Endothelial cell of umbilical vein (primary cell): ENCODE measurements at regions not wholly inside any gene's neighbourhood (a gene's known extent, or its start where the extent isn't known, plus 50 kb on each side); places are given as distances from the start of the nearest gene placed in this dataset.

Experiments
- BruUV-seq: library from RNA; stranded (reverse); fragments of 400-500 nt; replicated peaks from 2 replicates; lab custom pipeline; 2021; lab: Mats Ljungman, UMichigan
- CTCF ChIA-PET: fragments of 300-600, 350-600 bp; sonication (Branson Sonifier 250); formaldehyde crosslinking; loops from one replicate; lab custom pipeline; 2021; ENCODE audit warnings: antibody characterized with exemption, inconsistent platforms; lab: Charles Lee
- POLR2A ChIA-PET: fragments of 300-600, 350-600 bp; sonication (Branson Sonifier 250); formaldehyde crosslinking; loops from one replicate; lab custom pipeline; 2021; ENCODE audit warnings: antibody characterized with exemption, inconsistent platforms; lab: Charles Lee
- DNase-seq: peaks from one replicate; pipeline ENCODE4 v3.0.0-alpha.2; 2011; ENCODE audit warnings: low read depth, low spot score
- FAIRE-seq: peaks from 2 replicates; lab custom pipeline; 2011; peaks lifted over from hg19 to GRCh38; lab: Jason Lieb, UNC
- H2AFZ ChIP-seq: 2 replicates; pipeline ENCODE4 v1.6.0; 2012; ENCODE audit warnings: low read depth, low read length, control low read depth, inconsistent platforms
- H3K27ac ChIP-seq: 2 replicates; pipeline ENCODE4 v1.5.1; 2011; ENCODE audit warnings: low read depth, mild to moderate bottlenecking, control low read depth, low read length, moderate library complexity; ENCODE audit not compliant: insufficient read depth
- H3K27me3 ChIP-seq, 2 experiments: 2 replicates each; pipeline versions ENCODE4 v1.6.0 to v1.6.1; 2011; ENCODE audit warnings: low read length in 2 of 2, mixed read lengths in 1 of 2; ENCODE audit not compliant: control insufficient read depth in 2 of 2, insufficient read depth in 2 of 2
- H3K36me3 ChIP-seq, 2 experiments: 2 replicates in 1 of 2; 3 replicates in 1 of 2; pipeline ENCODE4 v1.5.1; 2011; ENCODE audit warnings: low read length in 2 of 2, mild to moderate bottlenecking in 1 of 2, moderate library complexity in 1 of 2; ENCODE audit not compliant: control insufficient read depth in 2 of 2, insufficient read depth in 2 of 2; ENCODE audit errors: extremely low read depth in 1 of 2
- H3K4me1 ChIP-seq: 3 replicates; pipeline ENCODE4 v1.5.1; 2011; ENCODE audit warnings: mild to moderate bottlenecking, low read length; ENCODE audit not compliant: control insufficient read depth, insufficient read depth; ENCODE audit errors: extremely low read depth
- H3K4me2 ChIP-seq: 2 replicates; pipeline ENCODE4 v1.6.1; 2011; ENCODE audit warnings: low read length, control low read depth, mixed read lengths; ENCODE audit not compliant: insufficient read depth
- H3K4me3 ChIP-seq, 3 experiments: fragments of 200-600 bp in 1 of 3; sonication (generic), shearing (Covaris generic) in 1 of 3; replicated peaks in 1 of 3; 2 replicates each; pipeline ENCODE4 v1.5.1; 2011 to 2016; ENCODE audit warnings: control low read depth in 3 of 3, low read length in 3 of 3, mild to moderate bottlenecking in 2 of 3, inconsistent platforms in 1 of 3, low read depth in 1 of 3, moderate library complexity in 1 of 3; ENCODE audit not compliant: insufficient read depth in 1 of 3
- H3K79me2 ChIP-seq: 2 replicates; pipeline ENCODE4 v1.6.0; 2012; ENCODE audit warnings: low read length, inconsistent platforms; ENCODE audit not compliant: control insufficient read depth, insufficient read depth
- H3K9ac ChIP-seq: replicated peaks from 2 replicates; pipeline ENCODE3; 2011; ENCODE audit warnings: low read length, control low read depth; ENCODE audit not compliant: insufficient read depth; ENCODE audit errors: extremely low read depth
- H3K9me1 ChIP-seq: replicated peaks from 3 replicates; pipeline ENCODE4 v1.6.0; 2011; ENCODE audit warnings: mild to moderate bottlenecking, low read length; ENCODE audit not compliant: control insufficient read depth, insufficient read depth; ENCODE audit errors: extremely low read depth
- H3K9me3 ChIP-seq: replicated peaks from 2 replicates; pipeline ENCODE4 v1.5.1; 2012; ENCODE audit warnings: low read length, inconsistent platforms; ENCODE audit not compliant: control insufficient read depth, insufficient read depth
- H4K20me1 ChIP-seq: replicated peaks from 2 replicates; pipeline ENCODE3; 2011; ENCODE audit warnings: mild to moderate bottlenecking, low read length; ENCODE audit not compliant: control insufficient read depth, insufficient read depth; ENCODE audit errors: extremely low read depth
- EZH2 ChIP-seq: IDR thresholded peaks from 2 replicates; pipeline ENCODE4 v1.6.1; 2012; ENCODE audit warnings: borderline replicate concordance, low read depth, mild to moderate bottlenecking, moderate library complexity, low read length, inconsistent platforms; ENCODE audit not compliant: severe bottlenecking
- FOS ChIP-seq: IDR thresholded peaks from 2 replicates; pipeline ENCODE4 v1.6.1; 2011; ENCODE audit warnings: mild to moderate bottlenecking, low read length, moderate library complexity, borderline replicate concordance; ENCODE audit not compliant: insufficient read depth
- GATA2 ChIP-seq: IDR thresholded peaks from 2 replicates; pipeline ENCODE4 v1.7.0; 2011; ENCODE audit warnings: low read depth, mild to moderate bottlenecking, moderate library complexity, mixed read lengths, low read length; ENCODE audit not compliant: insufficient read length, insufficient read depth
- JUN ChIP-seq: IDR thresholded peaks from 2 replicates; pipeline ENCODE4 v1.6.1; 2011; ENCODE audit warnings: borderline replicate concordance, low read depth; ENCODE audit not compliant: insufficient read length, insufficient read depth
- MYC ChIP-seq: IDR thresholded peaks from one replicate; pipeline ENCODE4 v1.6.1; 2011; ENCODE audit warnings: mild to moderate bottlenecking, low read depth, low read length
- POLR2A ChIP-seq: IDR thresholded peaks from 2 replicates; pipeline ENCODE4 v1.6.1; 2012; ENCODE audit warnings: low read depth, mild to moderate bottlenecking, control low read depth, low read length
- POLR2AphosphoS5 ChIP-seq: IDR thresholded peaks from 2 replicates; pipeline ENCODE4 v1.6.1; 2012; ENCODE audit warnings: low read depth, mild to moderate bottlenecking, control low read depth, low read length, moderate library complexity; ENCODE audit not compliant: insufficient read depth
- dilution Hi-C: fragments of 300-500 bp; cut with MboI; formaldehyde crosslinking; loops from one replicate; pipeline ENCODE4 v1.15.0; 2019; ENCODE audit warnings: low sequenced_read_pairs; ENCODE audit not compliant: extremely low pct_ligation_motif_present
- intact Hi-C: fragments of 100-400 bp; cut with micrococcal nuclease; formaldehyde crosslinking; loops from one replicate; pipeline ENCODE4 v1.10.0; 2022
- TF ChIP-seq, protein P1 (sequence below), 2 donors: IDR thresholded peaks; 1 replicate in 1 of 2; 2 replicates in 1 of 2; pipeline ENCODE4 v1.5.1; 2011; ENCODE audit warnings: low read length in 2 of 2, mild to moderate bottlenecking in 2 of 2, moderate library complexity in 2 of 2, control low read depth in 1 of 2, inconsistent platforms in 1 of 2, low read depth in 1 of 2; ENCODE audit not compliant: insufficient read depth in 1 of 2; ENCODE audit errors: extremely low read depth in 1 of 2
- TF ChIP-seq, protein P2 (sequence below): IDR thresholded peaks from 2 replicates; pipeline ENCODE4 v1.6.1; 2011; ENCODE audit not compliant: insufficient read depth, insufficient read length

DNA sequence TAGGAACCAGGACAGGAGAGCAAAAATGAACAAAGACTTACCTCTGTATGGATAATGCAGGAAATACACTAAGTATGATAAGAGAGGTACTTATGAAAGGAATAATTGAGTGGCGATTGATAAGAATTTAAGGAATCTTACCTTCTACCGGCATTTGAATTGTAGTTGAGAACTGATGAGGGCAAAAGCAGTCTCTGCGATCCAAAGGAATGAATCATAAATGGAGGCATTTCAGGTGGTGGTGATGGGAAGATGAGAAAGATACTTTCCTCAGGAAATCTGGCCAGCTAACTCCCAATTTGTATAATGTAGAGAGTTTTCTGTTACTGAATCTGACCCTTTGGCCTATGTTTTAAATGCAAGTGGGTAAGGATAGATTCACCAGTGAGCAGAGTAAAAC, 71.9 kb upstream of the C11orf87 start:
- no peak overlapping the region for H3K4me3 ChIP-seq
- BruUV-seq = no TSS peak
- no peak for FAIRE-seq

More for the DNA sequence above, 71.9 kb upstream of the C11orf87 start:
- no peaks in the 10 kb centered on the region for H4K20me1 ChIP-seq
- no peak overlapping the region for H2AFZ ChIP-seq
- no peak overlapping the region for H3K27ac ChIP-seq
- H3K9me1 ChIP-seq = no peaks in the 10 kb centered on the region
- no peak overlapping the region for H3K4me2 ChIP-seq
- intact Hi-C loops (no loop called here), dilution Hi-C loops (no loop called here)
- no peak overlapping the region for H3K9ac ChIP-seq
- H3K36me3 ChIP-seq = no peaks in the 10 kb centered on the region
- TF ChIP-seq, protein P1, sequence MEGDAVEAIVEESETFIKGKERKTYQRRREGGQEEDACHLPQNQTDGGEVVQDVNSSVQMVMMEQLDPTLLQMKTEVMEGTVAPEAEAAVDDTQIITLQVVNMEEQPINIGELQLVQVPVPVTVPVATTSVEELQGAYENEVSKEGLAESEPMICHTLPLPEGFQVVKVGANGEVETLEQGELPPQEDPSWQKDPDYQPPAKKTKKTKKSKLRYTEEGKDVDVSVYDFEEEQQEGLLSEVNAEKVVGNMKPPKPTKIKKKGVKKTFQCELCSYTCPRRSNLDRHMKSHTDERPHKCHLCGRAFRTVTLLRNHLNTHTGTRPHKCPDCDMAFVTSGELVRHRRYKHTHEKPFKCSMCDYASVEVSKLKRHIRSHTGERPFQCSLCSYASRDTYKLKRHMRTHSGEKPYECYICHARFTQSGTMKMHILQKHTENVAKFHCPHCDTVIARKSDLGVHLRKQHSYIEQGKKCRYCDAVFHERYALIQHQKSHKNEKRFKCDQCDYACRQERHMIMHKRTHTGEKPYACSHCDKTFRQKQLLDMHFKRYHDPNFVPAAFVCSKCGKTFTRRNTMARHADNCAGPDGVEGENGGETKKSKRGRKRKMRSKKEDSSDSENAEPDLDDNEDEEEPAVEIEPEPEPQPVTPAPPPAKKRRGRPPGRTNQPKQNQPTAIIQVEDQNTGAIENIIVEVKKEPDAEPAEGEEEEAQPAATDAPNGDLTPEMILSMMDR (IDR thresholded peaks at IDR 0.05; ENCODE audit: extremely low read depth in 1 of 2, insufficient read depth in 1 of 2, low read depth in 1 of 2, low read length in 2 of 2) = no peak
- no peak for TF ChIP-seq FOS
- no peak for TF ChIP-seq POLR2AphosphoS5
- TF ChIP-seq MYC = no peak
- TF ChIP-seq JUN = no peak
- no peak for TF ChIP-seq EZH2
- TF ChIP-seq, protein P2, sequence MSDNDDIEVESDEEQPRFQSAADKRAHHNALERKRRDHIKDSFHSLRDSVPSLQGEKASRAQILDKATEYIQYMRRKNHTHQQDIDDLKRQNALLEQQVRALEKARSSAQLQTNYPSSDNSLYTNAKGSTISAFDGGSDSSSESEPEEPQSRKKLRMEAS = no peak
- TF ChIP-seq GATA2 = no peak
- TF ChIP-seq POLR2A = no peak
- H3K9me3 ChIP-seq = no peaks in the 10 kb centered on the region
- ChIA-PET CTCF (no interaction called here), POLR2A (no interaction called here)
- no peaks in the 10 kb centered on the region for H3K79me2 ChIP-seq
- no peak for DNase-seq
- H3K27me3 ChIP-seq = no peaks in the 10 kb centered on the region
- H3K4me1 ChIP-seq = no peaks in the 10 kb centered on the region
